ENCODE measurements at regions not wholly inside any gene's neighbourhood (a gene's known extent, or its start where the extent isn't known, plus 50 kb on each side); places are given as distances from the start of the nearest gene placed in this dataset.
"Not testable (repeated sequence)": the region's sequence is repeated elsewhere in the genome, so short reads cannot be mapped to it uniquely, and the experiment has no call there.

DNA sequence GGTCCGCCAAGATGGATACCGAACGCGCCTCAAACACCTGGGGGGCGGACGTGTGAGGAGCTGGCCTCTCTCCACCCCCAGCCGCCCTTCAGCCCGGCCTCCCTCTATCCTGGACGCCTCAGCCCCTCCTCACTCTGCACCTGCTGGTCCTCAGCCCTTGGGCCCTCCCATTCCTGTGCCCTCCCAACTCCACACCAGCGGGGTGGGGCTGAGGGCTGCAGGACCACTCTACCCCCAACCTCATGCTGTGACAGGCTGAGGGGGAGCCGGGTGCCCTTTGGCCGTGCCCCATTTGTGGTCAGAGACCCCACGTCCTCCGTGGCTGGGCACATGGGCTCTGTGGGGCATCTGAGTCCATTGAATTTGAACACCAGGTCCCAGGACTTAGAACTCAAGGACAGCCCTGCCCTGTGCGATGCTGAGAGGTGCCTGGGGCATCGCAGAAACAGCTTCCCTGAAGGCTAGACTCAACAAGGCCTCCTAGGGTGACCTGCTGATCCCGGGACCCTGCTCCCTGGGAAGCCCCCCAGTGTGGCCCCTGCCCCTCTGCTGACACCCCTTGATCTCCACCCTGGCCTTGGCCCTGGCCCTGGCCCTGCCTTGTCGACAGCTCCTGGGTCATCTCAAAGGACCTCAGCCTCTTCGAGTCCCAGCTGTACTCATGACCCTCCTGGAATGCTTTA is 82.0 kb upstream of the SFSWAP start:
- DNase-seq (ENCODE audit: low spot score) = no peak

DNA sequence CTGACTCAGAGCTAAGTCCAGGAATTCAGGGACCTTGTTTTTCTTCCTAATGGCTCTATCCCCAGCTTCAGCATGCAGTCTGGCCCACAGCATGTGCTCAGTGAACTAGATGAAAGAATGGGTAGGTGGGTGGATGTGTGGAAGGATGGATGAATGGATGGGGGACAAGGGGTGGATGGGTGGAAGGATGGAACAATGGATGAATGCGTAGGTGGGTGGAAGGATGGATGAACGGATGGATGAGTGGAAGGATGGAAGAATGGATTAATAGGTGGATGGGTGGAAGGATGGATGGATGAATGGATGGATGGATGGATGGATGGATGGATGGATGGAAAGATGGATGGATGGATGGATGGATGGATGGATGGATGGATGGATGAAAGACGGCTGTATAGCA is 79.7 kb upstream of the SFSWAP start:
- no peak for DNase-seq (ENCODE audit: low spot score)

DNA sequence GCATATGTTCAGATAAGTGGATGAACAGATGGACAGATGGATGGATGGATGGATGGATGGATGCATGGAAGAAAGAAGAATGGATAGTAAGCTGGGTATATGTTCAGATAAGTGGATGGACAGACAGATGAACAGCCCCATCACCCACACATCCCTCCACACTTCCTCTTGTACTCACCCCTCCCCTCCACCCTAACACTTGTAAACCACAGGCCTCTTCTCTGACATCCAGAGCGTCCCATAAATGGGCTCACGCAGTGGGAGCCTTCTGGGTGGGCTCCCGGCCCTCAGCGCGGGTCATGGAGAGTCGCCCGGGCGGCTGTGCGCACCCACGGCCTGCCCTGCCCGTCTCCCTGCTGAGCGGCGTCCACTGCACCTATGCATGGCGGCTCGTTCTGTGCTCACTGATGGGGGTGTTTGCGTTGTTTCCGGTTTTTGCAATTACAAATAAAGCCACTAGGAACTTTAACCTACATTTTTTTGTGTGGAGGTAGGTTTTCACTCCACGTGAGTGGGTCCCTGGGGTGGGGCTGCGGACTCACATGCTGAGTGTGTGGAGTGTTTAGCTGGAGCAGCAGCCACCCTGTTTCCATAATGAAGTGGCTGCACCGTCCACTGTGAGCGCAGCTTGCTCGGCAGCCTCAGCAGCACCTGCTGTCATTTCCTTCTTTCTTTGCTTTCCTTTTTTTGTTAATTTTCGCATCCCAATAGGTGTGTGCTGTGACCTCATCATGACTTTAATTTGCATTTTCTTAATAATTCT is 78.8 kb upstream of the SFSWAP start:
- DNase-seq (ENCODE audit: low spot score) = not testable (repeated sequence)

DNA sequence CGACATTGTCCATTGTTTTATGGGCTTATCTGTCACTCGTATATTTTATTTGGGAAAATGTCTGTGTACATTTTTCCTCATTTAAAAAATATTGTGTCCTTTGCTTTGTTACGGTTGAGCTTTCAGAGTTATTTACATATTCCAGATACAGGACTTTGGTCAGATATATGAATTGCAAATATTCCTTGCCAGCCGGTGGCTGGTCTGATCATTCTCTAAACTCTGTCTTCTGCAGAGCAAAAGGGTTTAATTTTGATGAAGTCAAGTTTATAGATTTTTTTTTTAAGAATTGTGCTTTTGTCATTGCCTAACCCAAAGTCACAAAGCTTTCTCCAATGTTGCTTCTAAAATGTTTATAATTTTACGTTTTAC is 78.3 kb upstream of the SFSWAP start:
- not testable (repeated sequence) for DNase-seq (ENCODE audit: low spot score)

DNA sequence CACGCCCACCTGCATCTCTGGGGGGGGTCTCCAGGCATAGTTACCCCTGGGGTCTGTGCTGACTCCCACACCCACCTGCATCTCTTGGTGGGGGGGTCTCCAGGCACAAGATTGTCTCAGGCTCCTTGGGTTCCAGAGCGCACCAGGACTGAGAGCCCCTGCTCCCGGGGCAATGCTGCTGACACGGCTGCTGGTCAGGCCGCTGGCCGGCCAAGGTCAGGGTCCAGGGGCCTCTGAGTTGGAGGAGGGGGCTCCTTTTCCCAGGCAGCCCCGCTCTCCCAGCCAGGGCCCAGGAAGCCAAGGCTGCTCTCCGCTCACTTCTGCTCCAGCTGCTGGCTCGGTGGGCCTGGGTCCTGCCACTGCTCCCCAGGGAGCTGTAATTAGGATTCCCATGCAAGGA is 77.3 kb upstream of the SFSWAP start:
- not testable (repeated sequence) for DNase-seq (ENCODE audit: low spot score)

DNA sequence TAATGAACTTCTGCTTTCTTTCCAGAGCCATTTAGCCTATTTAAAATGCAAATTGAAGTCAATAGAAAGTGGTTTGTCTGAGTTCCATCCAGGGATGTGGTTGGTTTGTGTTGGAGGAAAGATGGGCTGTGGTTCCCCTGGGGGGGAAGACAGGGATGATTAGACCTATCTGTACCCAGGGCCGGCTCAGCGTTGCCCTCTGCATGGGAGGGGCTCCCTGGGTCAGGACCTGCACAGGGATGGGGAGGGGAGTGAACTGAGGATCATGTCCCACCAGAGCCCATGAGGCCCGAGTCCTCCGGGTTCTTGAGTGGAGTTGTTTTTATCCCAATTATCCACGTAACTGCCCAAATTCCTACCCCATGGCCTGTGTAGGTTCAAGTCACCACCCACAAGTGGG is 76.9 kb upstream of the SFSWAP start:
- no peak for DNase-seq (ENCODE audit: low spot score)

DNA sequence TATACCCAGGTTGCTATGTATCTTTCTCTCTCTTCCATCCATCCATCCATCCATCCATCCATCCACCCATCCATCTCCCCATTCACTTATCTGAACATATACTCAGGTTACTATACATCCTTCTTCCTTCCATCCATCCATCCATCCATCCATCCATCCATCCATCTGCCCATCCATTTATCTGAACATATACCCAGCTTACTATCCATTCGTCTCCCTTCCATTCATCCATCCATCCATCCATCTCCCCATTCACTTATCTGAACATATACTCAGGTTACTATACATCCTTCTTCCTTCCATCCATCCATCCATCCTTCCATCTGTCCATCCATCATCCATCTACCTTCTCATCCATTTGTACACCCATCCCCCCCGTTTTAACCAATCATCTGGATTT is 75.9 kb upstream of the SFSWAP start:
- not testable (repeated sequence) for DNase-seq (ENCODE audit: low spot score)

DNA sequence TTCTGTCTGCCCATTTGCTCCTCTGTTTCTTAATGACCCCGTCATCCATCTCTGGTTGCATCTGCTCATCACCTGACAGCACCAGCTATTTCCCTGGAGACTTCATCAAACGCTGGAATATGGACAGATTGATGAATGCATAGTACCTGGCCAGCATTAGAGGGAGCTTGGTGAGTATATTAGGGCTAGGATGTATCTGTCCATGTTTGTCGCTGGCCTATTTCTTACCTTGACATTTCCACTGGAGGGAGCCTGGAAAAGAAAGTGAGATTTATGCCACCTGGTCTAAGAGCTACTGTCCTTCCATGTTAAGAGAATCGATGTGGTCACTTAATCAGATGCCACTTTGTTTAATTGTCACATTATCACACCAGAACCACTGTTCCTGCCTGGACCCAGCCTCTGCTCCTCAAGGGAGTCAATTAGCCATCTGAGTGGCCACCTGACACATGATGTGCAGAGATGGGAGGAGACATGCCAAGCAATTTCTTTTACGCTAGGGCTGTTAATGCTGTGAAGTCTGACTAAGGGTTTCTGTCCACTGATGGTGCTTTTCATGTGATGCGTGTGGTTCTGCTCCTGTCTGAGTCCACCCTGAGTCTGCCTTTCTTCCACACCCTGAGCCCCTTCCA is 75.3 kb upstream of the SFSWAP start:
- no peak for DNase-seq (ENCODE audit: low spot score)

DNA sequence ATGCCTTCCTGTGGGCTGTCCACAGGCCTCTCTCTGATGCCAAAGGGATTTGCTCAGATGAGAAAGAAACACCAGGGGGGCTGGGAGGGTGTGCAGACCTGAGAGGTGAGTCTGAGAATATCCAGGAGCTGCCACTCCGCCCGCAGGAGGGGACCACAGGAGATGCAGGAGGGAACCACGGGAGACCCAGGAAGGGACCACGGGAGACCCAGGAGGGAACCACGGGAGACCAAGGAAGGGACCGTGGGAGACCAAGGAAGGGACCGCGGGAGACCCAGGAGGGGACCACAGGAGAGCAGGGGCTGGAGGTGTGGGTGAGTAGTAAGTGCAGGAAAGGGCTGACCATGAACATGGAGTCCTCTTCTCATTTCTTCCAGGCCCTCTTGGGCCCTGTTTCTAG is 74.6 kb upstream of the SFSWAP start:
- DNase-seq (ENCODE audit: low spot score) = no peak

DNA sequence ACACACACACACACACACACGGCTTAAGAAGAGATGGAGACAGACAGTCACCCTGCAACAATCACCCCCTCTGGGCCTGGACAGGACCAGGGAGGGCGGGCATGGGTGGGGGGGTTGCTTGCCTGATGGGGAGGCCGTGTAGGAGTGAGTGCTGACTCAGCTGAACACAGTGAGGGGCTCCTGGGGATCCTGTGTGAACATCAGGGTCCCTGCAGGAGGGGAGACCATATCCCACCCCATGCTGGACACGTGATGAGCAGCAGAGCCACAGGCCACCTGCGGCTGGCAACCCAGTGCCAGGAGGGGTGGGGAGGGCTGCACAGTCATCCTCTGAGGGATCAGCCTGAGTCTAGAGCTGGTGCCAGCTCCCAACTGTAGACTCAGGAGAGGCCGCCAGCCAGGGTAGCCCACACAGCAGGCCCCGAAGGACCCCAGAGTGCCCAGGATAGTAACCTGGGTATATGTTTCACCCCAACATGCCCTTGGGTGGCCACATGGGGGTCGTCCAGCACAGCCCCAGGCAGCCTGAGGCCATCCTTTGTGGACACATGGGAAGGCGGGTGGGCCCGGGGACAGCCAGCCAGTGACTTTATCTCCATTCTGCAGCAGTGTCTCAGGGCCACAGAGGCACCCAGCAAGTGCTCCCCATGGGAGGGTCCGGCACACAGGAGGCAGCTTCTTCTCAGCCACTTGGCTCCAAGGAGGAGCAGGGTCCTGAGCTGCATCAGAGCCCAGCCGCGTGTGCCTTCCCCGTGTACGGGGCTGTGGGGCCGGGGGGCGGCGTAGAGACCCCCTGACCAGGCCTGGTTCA is 73.7 kb upstream of the SFSWAP start:
- DNase-seq (ENCODE audit: low spot score) = no peak

DNA sequence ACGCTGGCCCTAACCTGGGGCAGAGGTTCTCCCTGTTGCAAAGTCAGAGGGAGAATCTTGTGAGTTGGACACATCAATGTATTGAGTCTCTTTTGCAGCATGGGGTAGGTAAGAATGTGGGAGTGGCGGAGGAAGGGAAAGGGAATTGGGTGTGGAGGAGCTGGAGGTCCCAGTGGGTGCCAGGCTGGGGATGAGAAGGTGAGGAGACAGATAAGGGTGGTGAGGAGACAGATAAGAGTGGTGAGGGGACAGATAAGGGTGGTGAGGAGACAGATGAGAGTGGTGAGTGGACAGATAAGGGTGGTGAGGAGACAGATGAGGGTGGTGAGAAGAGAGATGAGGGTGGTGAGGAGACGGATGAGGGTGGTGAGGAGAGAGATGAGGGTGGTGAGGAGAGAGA is 72.9 kb upstream of the SFSWAP start:
- no peak for DNase-seq (ENCODE audit: low spot score)

DNA sequence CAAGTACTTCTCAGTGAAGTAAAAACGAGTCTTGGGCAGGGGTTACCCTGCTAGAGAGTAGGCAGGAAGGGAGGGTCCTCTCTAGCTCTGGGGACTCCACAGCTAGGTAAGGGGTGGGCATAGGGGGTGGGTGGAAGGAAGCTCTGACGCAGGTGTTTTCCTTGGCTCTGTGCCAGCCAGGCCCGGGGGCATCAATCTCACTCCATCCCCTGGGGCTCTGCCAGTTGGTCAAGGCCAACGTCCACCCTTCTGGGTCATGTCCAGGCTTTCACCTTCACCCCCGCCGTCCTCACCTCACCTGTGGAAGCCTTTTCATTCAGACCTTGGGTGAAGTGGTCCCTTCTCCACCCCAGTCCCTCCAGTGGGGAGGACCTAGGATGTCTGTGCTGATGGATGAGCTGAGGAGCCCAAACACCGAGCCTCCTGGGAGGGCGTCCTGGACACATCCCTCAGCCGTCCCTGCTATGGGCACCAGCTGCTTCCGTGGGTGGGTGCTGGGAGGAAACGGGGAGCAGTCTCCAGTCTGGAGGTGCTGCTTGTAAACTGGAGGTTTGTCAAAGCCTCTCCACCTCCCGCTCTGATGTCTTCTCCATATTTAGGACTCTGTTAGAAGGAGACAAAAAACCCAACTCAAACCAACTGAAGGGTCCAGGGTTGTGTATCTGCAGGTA is 71.5 kb upstream of the SFSWAP start:
- no peak for DNase-seq (ENCODE audit: low spot score)

DNA sequence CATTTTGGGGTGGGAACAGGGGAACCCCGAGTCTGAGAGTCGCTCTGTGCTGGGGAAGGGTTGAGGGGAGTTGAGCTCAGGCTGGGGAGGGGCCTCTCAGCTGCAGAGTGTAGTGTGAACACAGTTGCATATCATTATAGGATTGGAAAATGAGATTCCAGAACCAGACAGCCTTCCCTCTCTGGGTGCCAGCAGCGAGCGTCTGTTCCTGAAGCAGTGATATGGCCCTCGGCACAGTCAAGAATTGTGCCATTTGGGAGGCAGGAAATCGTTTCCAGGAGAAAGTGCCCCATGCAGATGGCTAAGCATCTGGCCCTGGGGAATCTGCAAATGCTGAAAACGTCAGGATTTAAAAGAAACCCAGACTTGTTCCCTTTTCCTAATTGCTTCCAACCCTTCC is 70.4 kb upstream of the SFSWAP start:
- no peak for DNase-seq (ENCODE audit: low spot score)

DNA sequence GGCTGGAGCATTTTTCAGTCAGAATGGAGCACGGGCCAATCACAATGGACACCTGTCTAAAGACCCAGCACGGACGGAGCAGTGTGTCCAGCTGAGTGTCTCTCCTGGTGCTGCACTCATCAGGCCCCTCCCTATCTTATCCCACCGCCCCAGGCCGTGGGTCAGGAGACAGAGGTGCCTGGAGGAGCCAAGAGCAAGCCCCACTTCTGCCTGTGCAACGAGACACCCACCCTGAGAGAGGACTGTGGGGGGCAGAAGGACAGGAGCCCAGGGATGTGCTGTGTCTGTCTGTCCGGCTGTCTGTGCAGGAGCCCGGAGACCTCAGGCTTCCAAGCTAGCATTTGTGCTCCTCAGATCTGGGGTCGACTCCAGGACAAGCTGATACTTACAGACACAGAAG is 69.6 kb upstream of the SFSWAP start:
- no peak for DNase-seq (ENCODE audit: low spot score)

DNA sequence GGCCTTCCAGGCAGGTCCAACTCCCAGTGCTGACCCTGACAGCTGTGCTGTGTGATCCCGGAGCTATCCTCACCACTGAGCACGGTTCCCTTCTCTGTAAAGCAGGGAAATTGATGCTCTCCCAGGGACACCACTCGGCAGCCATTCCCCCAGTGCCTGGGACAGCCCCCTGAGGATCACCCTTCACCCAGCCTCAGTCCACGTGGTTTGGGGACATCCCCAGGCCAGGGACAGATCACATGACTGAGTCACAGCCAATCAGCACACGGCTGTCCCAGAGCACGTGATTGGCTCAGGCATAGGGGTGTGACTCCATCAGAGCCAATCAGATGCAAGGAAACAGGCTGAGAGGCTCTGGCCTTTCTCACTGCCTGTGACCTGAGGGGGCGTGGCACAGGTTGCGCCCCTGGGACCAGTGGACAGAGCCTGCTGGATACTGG is 68.8 kb upstream of the SFSWAP start:
- DNase-seq (ENCODE audit: low spot score) = no peak

DNA sequence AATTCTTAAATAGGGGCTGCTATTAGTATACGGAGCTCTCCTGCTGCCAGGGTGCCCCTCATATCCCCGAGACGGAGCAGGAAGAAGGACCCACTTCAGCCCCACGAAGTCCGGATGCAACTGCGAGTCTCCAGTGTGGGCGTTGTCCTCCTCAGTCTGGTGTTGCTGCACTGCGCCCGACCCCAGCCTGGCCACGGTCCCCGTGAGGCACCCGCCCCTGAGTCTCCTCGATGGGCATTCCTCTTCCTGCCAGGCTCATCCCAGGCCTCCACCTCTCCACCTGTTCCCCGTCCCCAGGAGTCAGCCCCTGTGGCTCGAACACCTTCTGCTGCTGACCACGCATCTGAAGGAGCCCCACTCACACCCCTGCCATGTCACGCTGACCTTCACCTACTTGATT is 68.1 kb upstream of the SFSWAP start:
- DNase-seq (ENCODE audit: low spot score) = no peak

DNA sequence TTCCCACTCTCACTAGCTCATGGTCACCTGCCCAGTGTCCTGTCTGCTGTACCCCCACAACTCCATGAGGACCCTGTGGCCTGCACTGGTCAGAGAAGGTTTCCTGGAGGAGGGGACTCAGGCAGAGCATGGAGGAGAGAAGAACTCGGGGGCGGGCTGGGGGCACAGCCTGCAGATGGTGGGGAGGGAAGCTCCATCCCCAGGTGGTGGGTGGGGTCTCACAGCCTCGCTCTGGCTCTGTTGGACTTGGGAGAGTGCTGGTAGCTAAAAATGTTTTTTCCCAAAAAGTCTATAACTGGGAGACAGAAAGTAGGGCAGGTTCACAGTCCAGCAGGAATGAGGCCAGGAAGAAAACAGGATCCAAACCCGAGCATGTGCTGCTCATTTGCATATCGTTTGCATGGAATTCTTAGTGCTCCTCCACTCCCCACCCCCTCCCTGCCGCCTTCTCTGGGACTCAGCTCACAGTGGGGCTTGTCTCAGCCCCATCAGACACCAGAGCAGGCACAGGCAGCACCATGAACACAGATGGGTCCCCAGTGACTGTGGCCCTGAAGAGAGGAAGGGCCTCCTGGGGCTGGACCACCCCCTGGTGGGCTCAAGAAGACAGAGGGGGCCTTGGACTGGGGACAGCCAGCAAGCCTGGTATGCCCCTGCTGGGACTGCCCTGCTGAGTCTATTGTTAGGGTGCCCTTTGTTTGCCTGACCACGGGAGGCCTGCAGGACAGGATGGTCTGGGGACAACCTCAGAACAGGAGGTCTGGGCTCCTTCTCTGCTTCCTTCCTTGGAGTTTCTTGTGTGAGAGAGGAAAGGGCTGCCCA is 67.0 kb upstream of the SFSWAP start:
- DNase-seq (ENCODE audit: low spot score) = no peak

DNA sequence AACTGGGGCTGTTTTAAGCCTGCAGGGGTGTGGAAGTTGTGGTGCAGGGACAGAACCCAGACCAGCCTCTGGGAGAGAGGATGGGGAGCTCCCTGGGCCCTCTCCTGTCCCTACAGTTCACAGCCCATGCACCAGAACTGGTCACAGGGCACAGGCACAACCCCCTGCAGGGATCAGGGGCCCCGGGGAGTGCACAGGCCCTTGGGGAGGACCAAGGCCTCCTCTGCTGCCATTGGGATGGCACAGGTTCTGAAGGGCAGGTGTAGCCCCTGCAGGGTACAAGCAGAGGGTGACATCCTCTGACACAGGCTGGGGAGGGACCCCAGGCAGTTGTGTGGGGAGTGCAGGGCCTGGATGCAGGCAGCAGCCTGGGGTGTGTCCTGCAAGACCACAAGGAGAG is 66.4 kb upstream of the SFSWAP start:
- DNase-seq (ENCODE audit: low spot score) = no peak

DNA sequence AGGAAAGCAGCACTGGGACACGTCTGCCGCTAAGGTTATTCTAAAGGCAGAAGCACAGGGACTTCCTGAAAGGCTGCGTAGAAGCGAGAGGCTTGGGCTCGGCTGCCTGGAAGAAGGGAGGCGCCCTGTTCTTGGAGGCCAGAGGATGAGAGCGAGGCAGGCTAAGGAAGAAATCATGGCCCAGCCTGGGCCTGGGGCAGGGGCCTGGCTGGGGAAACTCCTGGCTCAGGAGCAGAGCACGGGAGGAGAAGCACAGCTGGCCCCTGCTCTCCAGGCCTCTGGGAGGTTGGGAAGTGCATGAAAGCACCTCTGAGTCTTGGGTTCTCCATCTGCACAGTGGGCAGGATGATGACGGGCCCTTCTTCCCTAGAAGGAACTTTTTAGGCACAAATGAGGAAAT is 66.0 kb upstream of the SFSWAP start:
- DNase-seq (ENCODE audit: low spot score) = not testable (repeated sequence)

DNA sequence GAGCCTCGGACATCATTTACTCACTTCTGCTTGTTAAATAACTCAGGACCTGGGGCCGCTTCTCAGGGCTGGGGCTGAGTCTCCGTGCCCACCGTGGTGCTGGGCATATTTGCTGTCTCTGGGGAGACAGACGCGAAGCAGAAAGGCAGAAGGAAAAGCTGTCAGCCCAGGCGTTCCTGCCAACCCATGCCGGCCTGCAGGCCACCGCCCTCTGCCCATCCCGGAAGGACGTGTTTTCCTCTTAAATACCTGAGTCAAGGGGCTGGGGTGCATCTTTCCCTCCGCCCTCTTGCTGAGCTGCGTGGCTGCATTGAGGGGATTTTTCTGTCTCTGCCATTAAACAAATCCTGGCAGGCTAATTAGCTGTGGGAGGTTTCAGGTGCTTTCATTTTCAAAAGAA is 65.3 kb upstream of the SFSWAP start:
- DNase-seq (ENCODE audit: low spot score) = not testable (repeated sequence)

DNA sequence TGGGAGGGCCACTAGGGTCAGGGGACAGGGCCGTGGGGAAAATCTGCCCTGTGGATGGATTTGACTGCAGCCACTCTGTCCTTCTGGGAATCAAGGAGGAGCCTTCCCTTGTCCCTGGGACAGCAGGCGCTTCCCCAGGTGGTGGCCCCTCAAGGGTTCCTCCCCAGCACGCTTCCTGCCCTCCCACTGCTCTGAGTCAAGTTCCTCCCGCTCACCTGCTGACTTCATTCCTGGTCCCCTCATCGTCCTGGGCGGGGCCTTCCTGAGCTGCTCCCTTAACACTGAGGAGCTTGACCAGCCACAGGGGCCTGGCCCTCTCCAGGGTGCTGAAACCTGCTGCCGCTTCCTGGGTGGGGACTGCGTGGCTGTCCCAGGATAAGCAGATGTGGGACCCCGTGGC is 64.4 kb upstream of the SFSWAP start:
- not testable (repeated sequence) for DNase-seq (ENCODE audit: low spot score)

Data from CD4-positive, alpha-beta T cell treated with Interleukin-2 at 100 ng/mL for 4 hours (primary cell).